Heart left ventricle (tissue), 13 donors: ENCODE measurements at regions not wholly inside any gene's neighbourhood (a gene's known extent, or its start where the extent isn't known, plus 50 kb on each side); places are given as distances from the start of the nearest gene placed in this dataset.

ENCODE experiments used
- CTCF ChIP-seq, 12 donors: fragments of 200-600 bp; sonication (generic) in 4 of 12; IDR thresholded peaks; one replicate each; pipeline versions ENCODE4 v1.5.0 to v1.8.0; 2018 to 2022; ENCODE audit warnings: antibody characterized with exemption in 12 of 12, mild to moderate bottlenecking in 5 of 12
- POLR2A ChIP-seq, 2 donors: fragments of 450-650 bp; IDR thresholded peaks; one replicate each; pipeline ENCODE4 v1.6.1; 2017; ENCODE audit warnings: antibody characterized with exemption in 2 of 2, mild to moderate bottlenecking in 2 of 2, moderate library complexity in 2 of 2
- donor health status: ischemic (EF 13 %, LVEDD 7.1; RV severe dilation, severe dysfunction).
- donor health status: DM: no; HTN: yes; CAD: no.
- donor health status: DM: no; HTN: no; CAD: no.
- donor health status: ischemic (EF 25% LVEDD 6.9; RV normal size, moderate dysfunction).
- donor health status: ischemic (EF 25% LVEDD 5.7; RV mildly dilated, moderate dysfunction).
- donor health status: ischemic (EF 35%, LVEDD 5.7; RV mildly dilated, moderate dysfunction).
- donor health status: nonischemic (EF 11% LVEDD 7.7; RV severe dilation, severe dysfunction).
- donor health status: DM: yes; HTN: yes; CAD: no.
- donor health status: PGD.
- donor health status: ischemic (EF 29% LVEDD 5.4; RV normal size, mild dysfunction).
- donor health status: nonischemic (EF 23%, LVEDD 6.1; RV moderate dilation, normal function).

- TF ChIP-seq CTCF (IDR thresholded peaks at IDR 0.05) (no peak), POLR2A (IDR thresholded peaks at IDR 0.05) (no peak)
Measured at GRCh38 chr3:191131305-191131704, 67.7 kb upstream of the OSTN start.
